Stimulated activated CD8-positive, alpha-beta memory T cell treated with anti-CD3 and anti-CD28 coated beads, Interleukin-4, amount 100 ng/mL, for 48 hours (primary cell): ENCODE measurements at regions not wholly inside any gene's neighbourhood (a gene's known extent, or its start where the extent isn't known, plus 50 kb on each side); places are given as distances from the start of the nearest gene placed in this dataset.
A peak's percentile ranks its signal among the peaks of the same experiment; 100 is the strongest.

Experiments used
- DNase-seq: peaks from one replicate; pipeline ENCODE4 v3.0.0-alpha.2; 2020

DNA sequence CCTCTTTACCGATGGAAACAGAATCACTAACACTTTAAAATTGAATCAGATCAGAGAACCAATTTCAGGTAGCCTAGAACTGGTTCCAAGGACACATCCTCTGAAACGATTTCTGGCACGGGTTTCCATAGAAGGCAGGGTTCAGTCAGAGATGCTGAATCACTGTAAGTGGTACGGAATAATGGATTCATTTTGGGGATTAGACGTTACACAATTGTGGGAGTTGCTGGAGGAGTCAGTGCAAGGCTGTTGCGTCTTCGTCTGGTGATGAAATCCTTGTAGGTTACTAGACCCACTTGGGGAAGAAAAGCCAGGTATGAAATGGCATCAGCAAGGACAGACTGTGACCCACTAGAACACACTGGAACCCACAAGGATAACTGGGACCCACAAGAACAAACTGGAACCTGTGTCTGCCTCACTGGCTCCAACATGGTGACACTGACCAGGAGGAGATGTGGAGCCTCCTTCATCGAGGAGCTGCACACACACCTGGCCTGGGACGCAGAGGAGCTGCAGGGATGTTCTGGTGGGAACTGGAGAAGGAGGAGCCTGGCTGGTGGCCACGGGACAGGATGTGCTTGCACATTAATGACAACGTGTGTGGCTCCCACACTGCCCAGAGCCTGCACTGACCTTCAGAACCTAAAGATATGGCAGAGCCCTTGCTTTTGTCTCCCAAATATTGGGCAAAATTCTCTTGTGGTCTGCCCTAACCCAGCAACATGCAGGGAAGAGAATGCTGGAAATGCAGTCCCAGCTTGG lies 105.1 kb downstream of the TRAPPC11 start:
- no peak for DNase-seq

DNA sequence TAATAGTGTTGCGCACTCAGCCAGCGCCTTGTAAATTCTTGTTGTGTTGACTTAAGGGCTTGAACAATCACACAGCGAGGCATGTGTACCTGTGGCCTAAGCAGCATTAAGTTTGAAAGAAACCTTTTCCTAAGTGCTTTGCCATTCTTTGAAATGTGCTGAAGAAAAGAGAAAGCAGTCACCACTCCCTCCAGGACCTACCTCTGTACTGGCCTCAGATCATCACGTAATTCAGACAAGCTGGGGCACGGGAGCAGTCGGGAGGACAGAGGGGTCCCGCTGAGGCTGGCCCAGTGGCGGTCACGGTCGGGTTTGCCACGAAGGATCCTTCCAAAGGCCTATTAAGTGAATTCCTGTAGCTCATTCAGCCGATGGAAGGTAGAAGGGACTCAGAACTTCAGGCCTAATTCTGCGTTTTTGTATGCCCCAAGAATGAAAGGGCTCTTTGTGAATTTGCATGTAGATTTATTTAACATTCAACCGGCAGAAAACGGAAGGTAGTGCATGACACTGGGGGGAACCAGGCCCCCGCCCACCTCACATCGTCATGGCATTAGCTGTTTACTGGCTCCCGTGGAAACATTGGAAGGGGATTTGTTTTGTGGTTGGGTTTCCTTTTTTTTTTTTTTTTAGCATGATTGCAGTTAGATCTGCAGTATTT lies 106.3 kb downstream of the TRAPPC11 start:
- DNase-seq = no peak

DNA sequence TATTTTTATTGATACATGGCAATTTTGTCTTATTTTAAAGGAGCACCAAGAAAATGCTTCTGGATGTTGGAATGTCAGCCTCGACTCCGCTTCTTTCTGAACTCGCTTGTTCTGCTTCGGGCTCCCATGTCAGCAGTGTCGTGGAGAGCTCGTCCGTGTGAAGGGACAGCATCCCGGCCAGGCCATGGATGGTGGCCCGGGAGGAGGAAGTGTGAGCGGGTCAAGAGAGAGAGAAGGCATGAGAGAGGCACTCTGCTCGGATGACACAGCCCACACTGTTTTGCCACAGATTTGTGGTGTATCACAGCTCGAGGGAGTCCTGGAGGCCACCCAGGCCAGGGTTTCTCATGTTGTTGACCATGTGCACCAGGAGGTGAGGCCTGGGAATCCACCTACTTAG lies 107.0 kb downstream of the TRAPPC11 start:
- DNase-seq = no peak

DNA sequence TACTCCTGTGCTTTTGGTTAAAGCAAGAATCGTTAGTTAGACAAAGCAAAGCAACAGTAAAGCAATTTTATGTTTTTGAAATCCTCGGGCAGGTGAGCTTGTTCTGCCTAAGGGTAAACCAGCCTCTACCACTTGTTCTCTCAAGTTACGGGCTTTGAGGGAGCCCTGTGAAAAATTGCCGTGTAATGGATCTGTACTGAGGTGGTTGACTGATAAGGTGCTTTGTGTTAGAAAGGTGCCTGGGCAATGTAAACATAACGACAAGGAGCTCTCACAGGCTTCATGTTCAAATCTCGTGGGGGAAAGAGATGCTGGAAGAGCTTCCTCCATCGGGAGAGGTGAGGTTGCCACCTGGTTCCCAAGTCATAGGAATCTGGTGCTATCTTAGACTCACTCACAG lies 111.8 kb downstream of the TRAPPC11 start:
- DNase-seq = no peak

DNA sequence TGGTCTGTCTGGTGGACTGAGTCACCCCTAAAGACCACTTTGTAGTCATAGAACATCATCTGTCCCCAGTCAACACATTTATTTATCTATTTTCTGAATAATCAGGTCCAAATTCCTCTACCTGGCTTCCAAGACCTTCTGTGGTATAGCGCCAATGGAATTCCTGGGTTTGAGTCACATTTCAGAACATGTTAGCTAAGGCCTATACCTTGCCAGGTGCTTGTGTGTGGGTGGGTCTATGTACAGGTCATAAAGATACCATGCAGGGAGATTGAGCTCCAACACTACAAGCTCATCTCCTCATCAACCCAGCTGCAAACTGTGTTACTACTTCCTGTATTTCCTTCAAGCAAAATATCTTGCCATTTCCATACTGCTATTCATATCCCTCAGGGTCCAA lies 113.3 kb downstream of the TRAPPC11 start:
- no peak for DNase-seq

DNA sequence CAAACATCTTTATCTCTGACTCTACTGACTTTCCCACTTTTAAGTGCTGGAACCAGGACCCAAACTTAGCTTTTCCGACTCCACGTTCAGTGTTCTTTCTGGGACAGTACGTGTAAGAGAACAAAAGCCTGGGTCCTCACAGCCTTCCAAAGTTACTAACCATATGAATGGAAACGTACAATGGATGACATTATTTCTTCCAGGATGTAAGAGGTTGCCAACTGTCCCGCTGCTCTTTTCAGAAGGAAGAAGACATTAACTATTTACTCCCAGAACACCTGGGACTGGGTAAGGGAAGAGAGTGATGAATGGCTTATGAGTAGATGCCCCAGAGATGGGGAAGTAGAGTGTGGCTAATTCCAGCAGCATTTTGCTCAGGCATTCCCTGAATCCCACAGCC lies 114.7 kb downstream of the TRAPPC11 start:
- no peak for DNase-seq

DNA sequence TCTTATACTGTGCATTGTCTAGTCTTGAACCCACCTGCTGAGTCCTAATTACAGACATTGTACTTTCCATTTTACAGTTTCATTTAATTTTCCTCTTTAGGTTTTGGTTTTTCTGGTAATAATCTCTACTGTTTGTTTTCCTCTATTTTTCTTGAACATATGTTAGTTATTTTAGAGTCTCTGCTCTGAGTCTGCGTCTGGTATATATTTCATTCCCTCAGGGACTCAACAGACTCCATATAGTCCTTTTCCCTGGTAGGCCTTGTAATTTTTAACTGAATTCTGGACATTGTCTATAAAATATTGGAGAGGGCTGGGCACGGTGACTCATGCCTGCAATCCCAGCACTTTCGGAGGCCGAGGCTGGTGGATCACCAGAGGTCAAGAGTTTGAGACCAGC lies 121.8 kb upstream of the STOX2 start:
- DNase-seq = no peak

DNA sequence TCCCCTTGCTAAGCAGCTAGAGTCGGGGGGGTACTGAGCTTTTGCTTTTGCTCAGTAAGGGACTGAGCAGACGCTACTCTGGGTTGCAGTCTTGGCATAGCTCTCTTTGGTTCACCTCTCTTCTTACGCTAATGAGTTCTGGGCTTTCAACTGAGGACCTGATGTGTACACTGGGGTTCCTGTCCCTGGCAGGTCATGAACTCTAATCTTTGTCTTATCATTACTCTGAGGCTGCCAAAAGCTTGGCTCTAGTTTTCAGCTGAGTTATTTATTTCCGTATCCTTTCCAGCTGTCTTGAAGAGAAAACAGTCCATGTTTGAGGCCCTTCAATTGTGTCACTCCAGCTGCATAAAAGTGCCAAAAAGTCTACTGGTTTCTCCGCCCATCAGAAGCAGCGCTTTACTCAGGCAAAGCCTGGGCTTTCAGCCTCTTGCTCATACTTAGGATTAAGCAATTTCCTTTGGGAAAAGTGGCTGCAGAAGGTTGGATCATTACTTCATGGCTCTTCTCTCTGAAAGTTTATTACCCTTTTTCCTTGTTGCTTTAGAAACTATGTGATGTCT lies 121.0 kb upstream of the STOX2 start:
- no peak for DNase-seq

DNA sequence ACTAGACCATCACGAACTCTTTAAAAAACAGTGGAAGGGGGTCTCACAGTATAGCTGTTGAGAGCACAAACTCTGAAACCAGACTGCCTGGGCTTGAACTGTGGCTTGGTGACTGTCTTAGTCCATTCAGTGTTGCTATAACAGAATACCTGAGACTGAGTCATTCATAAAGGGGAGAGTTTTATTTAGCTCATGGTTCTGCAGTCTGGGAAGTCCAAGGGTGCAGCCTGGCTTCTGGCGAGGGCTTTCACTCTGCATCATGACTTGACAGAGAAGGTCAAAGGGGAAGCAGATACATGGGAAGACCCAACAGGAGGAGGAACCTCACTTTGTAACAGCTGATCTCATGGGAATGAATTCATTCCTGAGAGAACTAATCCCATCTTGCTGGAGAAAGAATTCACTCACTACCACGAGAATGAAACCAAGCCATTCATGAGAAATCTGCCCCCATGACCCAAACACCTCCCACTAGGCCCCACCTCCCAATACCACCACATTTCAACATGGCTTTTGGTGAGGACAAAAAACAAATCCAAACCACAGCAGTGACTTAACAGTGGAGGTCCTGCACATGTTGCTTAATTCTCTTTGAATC lies 116.7 kb upstream of the STOX2 start:
- no peak for DNase-seq

DNA sequence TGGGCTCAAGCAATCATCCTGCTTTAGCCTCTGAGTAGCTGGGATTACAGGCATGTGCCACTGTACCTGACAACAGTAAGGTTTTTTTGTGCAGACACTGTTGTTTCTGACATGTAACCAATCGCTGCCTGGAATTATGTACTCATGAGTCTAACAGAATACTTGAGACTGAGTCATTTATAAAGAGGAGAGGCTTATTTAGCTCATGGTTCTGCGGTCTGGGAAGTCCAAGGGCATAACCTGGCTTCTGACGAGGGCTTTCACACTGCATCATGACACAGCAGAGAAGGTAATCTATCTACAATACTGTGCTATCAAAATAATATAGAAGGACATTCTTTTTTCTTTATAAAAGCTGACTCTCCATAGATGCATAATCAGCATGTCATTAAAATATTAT lies 115.5 kb upstream of the STOX2 start:
- DNase-seq = no peak

DNA sequence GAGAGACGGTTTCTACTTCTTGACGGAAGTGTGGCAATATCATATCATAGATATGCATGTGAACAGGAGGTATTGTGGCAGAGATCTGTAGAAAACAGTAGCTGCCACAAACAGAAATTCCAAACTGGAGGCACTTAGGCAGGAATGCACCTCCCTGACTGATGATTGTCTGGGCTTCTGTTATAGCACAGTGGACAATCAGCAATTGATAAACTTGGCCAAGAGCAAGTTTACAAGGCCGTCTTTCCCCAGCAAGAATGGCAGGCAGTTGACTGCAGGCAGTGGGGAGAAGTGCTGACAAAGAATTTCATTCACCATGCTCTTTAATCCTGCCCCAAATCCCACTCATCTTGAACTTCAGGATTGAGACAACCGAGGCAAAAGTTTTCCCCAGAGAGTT lies 114.4 kb upstream of the STOX2 start:
- no peak for DNase-seq

DNA sequence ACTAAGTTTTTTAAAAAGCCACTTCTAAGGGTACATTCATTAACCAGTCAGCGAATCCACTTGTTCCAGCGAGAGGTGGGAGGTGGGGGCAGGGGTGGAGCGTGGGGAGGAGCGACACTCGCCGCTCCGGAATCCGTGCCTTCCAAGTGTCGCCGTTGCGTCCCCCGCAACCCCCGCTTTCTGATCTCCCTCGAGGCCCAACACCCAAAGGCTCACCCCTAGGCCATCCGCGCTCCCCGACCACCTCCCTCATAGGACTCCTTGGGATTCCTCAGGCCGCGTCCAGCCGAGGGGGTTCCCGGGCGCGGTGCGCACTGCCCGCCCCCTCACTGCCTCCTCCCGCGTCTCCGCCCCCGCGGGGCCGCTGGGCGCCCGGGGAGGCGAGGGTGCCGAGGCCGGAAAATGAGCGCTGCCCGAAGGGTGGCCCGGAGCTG lies 108.1 kb upstream of the STOX2 start:
- DNase-seq = peak; percentile 26

DNA sequence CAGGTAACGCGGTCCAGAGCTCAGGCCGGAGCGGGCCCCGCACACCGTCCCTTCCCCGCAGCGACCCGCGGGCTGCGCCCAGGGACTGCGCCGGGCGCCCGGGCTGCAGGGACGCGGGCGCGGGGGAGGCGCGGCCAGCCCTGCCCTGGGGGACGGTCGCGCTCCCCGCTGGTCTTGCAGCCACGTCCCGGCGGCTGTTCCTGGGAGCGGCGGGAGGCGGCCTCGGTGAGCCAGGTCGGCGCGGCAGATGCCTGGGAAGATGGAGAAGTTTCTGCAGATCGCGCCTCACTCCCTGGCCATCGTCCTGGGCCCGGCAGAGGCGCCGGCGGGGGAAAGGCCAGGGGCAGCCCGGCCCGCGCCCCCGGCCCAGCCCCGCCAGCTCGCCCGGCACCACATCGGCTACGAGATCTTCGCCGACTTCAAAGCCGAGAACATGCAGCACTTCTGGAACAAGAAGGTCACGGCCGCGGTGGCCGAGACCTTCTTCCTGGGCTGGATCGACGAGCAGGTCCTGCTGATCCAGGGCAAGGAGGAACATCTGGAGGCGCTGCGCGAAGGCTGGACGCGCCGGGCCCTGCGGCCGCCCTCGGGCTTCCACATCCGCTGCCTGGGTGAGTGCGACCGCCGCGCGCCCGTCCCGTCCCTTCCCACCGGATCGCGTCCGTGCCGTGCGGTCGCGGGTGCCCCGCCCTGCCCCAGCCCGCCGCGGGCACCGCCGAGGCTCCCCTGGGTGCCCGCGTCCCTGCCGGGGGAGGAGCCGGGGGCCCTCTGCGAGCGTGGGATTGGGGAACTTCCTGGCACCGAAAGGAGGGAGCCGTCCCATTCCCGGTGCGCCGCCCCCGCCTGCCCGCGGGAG lies 107.4 kb upstream of the STOX2 start:
- peak; percentile 30 for DNase-seq

DNA sequence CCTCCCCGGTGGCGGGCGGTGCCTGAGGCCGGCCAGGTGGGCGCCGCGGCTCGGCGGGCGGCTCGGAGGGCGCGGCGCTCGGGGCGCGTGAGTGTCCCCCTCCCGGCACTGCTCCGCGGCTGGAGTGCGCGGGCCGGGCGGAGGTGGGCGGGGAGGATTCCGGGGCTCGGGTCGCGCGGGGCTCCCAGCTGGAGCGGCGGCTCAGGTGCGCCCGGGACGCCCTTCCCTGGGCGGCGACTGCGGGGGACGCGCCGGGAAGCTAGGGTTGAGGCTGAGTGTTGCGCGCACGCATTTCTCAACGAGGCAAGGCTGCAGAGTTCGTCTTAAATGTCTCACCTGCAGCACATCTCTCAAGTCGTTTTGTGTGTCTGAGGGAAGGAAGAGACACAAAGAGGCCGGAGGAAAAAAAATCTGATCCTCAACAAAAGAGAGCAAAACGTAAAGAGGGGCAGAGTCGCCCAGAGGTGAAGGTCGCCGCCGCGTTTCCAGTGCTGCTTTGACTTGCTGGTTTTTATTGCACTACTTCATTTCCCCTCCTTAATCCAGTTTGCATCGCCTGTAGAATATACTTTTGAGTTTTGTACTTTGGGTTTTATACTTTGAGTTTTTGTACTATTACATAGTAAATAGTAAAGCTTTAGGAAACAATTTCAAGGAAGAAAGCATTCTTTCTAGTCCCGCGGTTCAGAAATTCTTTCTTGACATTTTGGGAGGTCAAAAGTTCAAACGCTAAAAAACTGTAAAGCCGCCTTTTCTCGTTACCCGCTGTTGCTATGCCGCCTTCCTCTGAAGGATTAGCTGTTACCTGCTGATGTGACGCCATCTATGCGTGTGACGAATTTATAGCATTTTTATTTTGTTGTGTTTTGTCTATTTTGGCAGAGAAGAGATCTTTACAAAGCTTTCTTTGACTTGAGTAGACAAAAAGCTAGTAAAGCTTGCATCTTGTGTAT lies 106.5 kb upstream of the STOX2 start:
- no peak for DNase-seq

DNA sequence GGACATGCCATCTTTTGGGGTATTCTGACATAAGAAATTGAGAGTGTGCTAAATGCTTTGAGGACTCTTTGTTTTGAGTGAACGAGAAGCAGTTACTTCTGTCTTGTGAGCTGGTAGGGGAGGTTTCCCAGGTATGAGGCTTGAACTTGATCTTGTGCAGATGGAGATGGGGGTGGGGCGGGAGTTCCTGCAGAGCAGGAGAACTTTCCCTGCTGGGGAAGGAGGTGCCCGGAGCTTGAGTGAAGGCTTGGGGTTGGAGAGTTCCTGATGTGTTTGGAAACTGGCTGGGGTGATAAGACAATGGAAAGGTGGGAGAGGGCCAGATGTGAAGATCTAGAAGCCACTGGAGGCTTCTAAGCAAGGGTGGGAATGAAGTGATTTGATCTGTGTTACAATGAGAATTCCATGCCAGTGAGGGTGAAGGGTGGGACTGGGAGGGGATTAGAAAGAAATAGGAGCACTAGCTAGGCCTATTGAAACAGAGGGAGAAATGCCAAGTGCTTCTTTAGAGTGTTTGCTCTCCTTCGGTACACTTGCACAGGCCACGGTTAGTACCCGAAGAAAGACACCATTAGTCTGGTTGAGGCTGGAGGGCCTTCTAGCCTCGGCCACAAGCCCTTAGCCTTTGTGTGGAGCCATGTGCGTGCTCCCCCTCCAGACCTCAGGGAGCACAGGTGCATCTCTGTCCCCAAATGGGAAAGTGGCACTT lies 103.5 kb upstream of the STOX2 start:
- no peak for DNase-seq

DNA sequence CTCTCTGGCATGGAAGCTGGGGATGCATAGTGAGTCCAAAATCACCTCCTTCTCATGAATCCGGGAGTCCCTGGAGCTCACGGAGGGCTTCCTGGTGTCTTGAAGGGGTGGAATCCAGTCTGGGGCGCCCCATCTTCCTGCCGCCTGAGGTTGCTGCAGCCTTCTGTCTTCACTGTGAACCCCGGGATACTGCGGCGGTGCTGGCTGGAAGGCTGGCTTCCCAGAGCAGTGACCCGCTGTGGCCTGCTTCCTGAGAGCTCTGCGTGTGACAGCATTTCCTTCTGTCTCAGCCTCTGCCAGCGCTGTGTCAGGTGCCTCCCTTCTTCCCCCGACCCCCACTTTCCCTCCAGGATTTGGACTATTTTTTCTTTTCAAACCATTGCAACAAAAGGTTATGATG lies 98.8 kb upstream of the STOX2 start:
- no peak for DNase-seq

DNA sequence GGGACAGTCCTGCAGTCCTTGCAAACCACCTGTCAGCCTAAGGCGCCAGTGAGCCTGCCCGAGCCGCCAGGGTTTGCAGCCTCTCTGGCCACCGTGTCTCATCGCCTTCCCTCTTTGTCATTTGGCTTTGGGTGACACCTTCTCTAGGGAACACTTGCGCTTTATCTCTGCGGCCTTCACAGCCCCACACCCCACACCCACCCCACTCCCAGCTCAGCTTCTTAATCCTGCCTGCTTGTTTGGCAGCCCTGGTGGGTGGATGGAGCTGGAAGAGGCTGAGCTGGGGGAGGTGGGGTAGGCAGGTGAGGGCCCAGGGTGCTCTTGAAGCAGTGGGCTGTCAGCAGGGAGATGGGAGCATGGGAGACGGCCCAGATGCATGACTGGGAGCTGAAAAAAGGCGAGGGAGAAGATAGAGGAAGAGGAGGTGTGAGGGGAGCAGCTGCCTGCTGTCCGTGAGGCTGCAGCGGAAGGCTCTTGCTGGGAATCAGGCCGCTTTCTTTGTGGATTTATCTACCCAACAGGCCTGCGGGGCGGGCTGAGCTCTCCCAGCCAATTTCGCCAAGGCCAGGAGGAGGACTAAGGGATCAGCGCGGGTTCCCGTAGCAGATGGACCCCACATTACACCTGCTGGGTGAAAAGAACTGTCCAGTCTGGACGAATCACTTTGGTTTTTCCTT lies 97.5 kb upstream of the STOX2 start:
- no peak for DNase-seq

DNA sequence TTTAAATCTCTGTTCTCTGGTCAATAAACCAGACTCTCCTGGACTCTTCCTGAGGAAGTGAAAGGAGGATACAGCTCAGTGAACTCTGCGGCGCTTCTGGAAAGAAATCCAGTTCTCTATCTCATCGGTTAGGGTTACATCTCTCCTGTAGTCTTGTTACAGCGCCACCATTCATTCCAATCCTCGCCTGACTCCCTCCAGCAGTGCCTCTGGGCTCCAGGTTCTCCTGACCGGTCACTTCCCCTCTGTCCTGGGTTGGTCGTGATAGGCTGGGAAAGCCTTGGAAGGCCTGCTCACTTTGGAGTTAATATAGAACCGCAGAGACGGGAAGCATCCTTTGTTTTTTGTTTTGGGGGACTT lies 97.0 kb upstream of the STOX2 start:
- DNase-seq = no peak

DNA sequence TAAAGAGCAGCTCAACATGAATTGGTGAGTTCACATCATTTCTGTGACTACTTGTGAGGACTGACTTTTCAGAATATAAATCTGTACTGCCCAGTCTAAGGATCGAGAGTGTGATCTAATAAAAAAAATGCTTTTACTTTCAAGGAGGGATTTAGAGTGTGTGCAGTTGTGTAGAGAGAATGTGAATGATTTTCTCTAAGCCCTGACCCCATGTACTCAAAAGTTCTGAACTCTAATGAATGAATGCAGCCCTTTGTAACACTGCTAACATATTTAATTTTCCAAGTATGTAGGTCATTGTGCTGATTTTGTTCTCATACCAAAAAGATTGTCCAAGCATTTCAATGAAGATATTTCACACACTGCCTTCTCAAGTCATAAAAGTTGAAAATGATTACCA lies 92.5 kb upstream of the STOX2 start:
- no peak for DNase-seq

DNA sequence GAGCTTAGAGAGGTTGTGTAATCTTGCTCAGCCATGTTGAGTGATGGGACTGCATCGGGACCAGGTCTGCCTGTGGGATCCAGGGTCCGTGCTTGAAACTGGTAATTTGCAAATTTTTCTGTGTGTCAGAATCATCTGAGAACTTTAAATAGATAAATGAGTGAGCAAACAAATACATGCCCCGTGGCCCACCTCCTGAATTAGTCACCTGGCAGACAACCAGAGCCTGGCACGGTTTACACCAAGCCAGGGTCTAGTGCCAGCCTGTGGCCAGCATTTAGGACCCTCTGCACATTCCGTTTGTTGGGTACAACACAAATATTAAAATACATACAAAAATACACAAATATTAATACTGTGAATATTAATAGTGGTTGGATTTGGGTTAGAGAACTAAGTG lies 90.6 kb upstream of the STOX2 start:
- no peak for DNase-seq

DNA sequence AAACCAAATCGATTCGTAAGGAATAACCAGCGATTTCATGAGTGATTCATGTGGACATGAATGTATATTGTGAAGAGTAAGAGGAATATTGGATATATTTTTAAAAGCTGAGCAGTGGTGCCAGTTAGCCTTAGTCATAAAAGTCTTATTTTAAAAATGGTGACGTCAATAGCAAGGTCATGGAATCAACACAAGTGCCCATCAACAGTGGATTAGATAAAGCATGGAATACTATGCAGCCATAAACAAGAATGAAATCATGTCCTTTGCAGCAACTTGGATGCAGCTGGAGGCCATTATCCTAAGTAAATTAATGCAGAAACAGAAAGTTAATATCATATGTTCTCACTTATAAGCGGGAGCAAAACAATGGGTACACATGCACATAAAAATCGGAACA lies 89.0 kb upstream of the STOX2 start:
- DNase-seq = no peak
